HT1080 (cell line): ENCODE measurements at regions not wholly inside any gene's neighbourhood (a gene's known extent, or its start where the extent isn't known, plus 50 kb on each side); places are given as distances from the start of the nearest gene placed in this dataset.
"Not testable (repeated sequence)": the region's sequence is repeated elsewhere in the genome, so short reads cannot be mapped to it uniquely, and the experiment has no call there.

Experiments used
- DNase-seq: peaks from one replicate; pipeline ENCODE4 v3.0.0-alpha.2; 2015; ENCODE audit warnings: low read depth

- peak; percentile 50 for DNase-seq
Measured at GRCh38 chr3:130800829-130801228, 54.2 kb upstream of the PIK3R4 start.

GRCh38 chr3:130801473-130801872, 54.8 kb upstream of the PIK3R4 start:
- DNase-seq, result no peak

- DNase-seq, result no peak
Measured at GRCh38 chr3:130811557-130811956, 64.9 kb upstream of the PIK3R4 start.

- no peak for DNase-seq
Measured at GRCh38 chr3:130814691-130815472, 68.3 kb upstream of the PIK3R4 start.

GRCh38 chr3:130816561-130817445, 70.2 kb upstream of the PIK3R4 start:
- no peak for DNase-seq

- not testable (repeated sequence) for DNase-seq
Measured at GRCh38 chr3:130818066-130818465, 71.4 kb upstream of the PIK3R4 start.

- DNase-seq, result peak; percentile 92
Measured at GRCh38 chr3:130820976-130821375, 72.9 kb upstream of the ATP2C1 start.

GRCh38 chr3:130821806-130822205, 72.1 kb upstream of the ATP2C1 start:
- no peak for DNase-seq

- DNase-seq, result no peak
Measured at GRCh38 chr3:130823241-130823884, 70.5 kb upstream of the ATP2C1 start.

GRCh38 chr3:130823996-130824395, 69.9 kb upstream of the ATP2C1 start:
- no peak for DNase-seq

GRCh38 chr3:130825762-130826299, 68.1 kb upstream of the ATP2C1 start:
- no peak for DNase-seq

- DNase-seq, result peak; percentile 66
Measured at GRCh38 chr3:130826516-130827182, 67.2 kb upstream of the ATP2C1 start.

GRCh38 chr3:130827486-130827885, 66.4 kb upstream of the ATP2C1 start:
- no peak for DNase-seq

- no peak for DNase-seq
Measured at GRCh38 chr3:130828948-130829947, 64.6 kb upstream of the ATP2C1 start.

GRCh38 chr3:130831719-130832400, 62.0 kb upstream of the ATP2C1 start:
- DNase-seq, result no peak

GRCh38 chr3:130832401-130832746, 61.5 kb upstream of the ATP2C1 start:
- not testable (repeated sequence) for DNase-seq

- DNase-seq, result peak; percentile 67
Measured at GRCh38 chr3:130834476-130834875, 59.4 kb upstream of the ATP2C1 start.

- peak; percentile 31 for DNase-seq
Measured at GRCh38 chr3:130835483-130835882, 58.4 kb upstream of the ATP2C1 start.

GRCh38 chr3:130838898-130839600, 54.8 kb upstream of the ATP2C1 start:
- DNase-seq, result no peak
